ENCODE measurements at regions not wholly inside any gene's neighbourhood (a gene's known extent, or its start where the extent isn't known, plus 50 kb on each side); places are given as distances from the start of the nearest gene placed in this dataset.

DNA sequence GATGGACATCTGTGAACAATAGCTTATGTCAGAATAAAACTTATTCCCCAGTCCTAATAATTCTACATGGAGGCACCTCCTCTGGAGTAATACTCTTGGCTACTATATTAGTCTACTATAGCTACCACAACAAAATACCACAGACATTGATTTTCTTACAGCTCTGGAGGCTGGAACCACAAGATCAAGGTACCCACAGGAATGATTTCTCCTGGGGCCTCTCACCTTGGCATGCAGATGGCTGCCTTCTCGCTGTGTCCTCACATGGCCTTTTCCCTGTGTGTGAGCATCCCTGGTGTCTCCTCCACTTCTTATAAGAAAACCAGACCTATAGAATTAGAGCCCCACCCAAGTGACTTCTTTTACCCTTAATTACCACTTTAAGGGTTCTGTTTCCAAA lies 244.3 kb downstream of the BARHL2 start:
- DNase-seq (no peak), ATAC-seq (replicated peaks) (no peak)
- Mint-ChIP-seq H3K4me3 (no peak overlapping the region), H3K9me3 (peaks cover 0 to 2% of the 10 kb centered on the region in 2 donors), H3K4me1 (ENCODE audit: low read depth in 2 of 2) (no peaks in the 10 kb centered on the region), H3K27me3 (peaks cover 0 to 7% of the 10 kb centered on the region in 2 donors), H3K27ac (no peak overlapping the region), H3K36me3 (ENCODE audit: insufficient read depth) (no peaks in the 10 kb centered on the region)

- H3K27ac Mint-ChIP-seq: no peak overlapping the region
- H3K9me3 Mint-ChIP-seq: peaks cover 0 to 2% of the 10 kb centered on the region in 2 donors
- no peak overlapping the region for H3K4me3 Mint-ChIP-seq
- DNase-seq: no peak
- H3K4me1 Mint-ChIP-seq (ENCODE audit: low read depth in 2 of 2): no peaks in the 10 kb centered on the region
- H3K36me3 Mint-ChIP-seq (ENCODE audit: insufficient read depth): no peaks in the 10 kb centered on the region
- no peak for ATAC-seq (replicated peaks)
- H3K27me3 Mint-ChIP-seq: no peaks in the 10 kb centered on the region
Observed at GRCh38 chr1:90459570-90459969, 257.5 kb downstream of the BARHL2 start.

- ATAC-seq (replicated peaks) (no peak), DNase-seq (no peak)
- Mint-ChIP-seq H3K27me3 (no peaks in the 10 kb centered on the region), H3K9me3 (peaks cover 0 to 2% of the 10 kb centered on the region in 2 donors), H3K4me3 (no peak overlapping the region), H3K27ac (no peak overlapping the region), H3K4me1 (ENCODE audit: low read depth in 2 of 2) (no peaks in the 10 kb centered on the region), H3K36me3 (ENCODE audit: insufficient read depth) (no peaks in the 10 kb centered on the region)
Observed at GRCh38 chr1:90457985-90458384, 259.1 kb downstream of the BARHL2 start.

DNA sequence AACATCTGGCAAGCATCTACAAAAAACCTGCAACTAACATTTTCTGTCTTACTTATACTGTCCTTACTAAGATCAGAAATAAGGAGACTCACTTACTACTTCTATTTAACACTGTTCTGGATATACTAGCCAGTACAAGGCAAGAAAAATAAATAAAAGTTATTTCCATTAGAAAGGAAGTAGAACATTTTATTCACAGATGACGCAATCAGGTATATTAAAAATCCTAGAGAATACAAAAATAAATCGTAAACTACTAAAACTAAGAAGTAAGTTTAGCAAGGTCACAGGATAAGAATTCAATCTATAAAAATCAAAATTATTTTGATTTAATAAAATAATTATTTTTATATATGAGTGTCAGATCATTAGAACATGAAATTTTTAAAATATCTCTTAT lies 264.6 kb downstream of the BARHL2 start:
- Mint-ChIP-seq H3K4me1 (ENCODE audit: low read depth in 2 of 2) (no peaks in the 10 kb centered on the region), H3K4me3 (no peak overlapping the region), H3K36me3 (ENCODE audit: insufficient read depth) (no peaks in the 10 kb centered on the region), H3K27ac (no peak overlapping the region), H3K9me3 (no peaks in the 10 kb centered on the region), H3K27me3 (no peaks in the 10 kb centered on the region)
- ATAC-seq (replicated peaks): no peak
- DNase-seq: no peak

DNA sequence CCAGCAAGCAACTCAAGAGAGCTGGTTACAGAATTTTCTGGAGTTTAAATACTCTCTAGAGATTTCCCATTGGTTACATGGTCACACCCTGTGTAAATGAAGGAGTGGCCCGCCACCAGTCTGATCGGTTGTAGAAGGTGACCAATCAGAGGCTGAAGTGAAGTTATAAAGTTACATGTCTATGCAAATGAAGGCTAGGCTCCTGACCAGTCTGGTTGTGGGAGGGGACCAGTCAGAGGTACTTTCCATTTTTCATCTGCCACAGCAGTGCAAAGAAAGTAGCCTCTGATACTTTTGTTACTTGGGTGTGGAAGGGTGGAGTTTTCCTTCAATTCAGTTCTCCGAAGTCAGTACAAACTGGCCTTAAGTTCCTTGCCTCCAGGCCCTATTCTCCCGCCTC lies 273.7 kb downstream of the BARHL2 start:
- H3K4me3 Mint-ChIP-seq: no peak overlapping the region
- H3K9me3 Mint-ChIP-seq: peaks cover 0 to 7% of the 10 kb centered on the region in 2 donors
- H3K27me3 Mint-ChIP-seq: no peaks in the 10 kb centered on the region
- peaks cover 3% of the 10 kb centered on the region for H3K36me3 Mint-ChIP-seq (ENCODE audit: insufficient read depth)
- no peaks in the 10 kb centered on the region for H3K4me1 Mint-ChIP-seq (ENCODE audit: low read depth in 2 of 2)
- DNase-seq: no peak
- H3K27ac Mint-ChIP-seq: no peak overlapping the region
- ATAC-seq (replicated peaks): no peak

DNA sequence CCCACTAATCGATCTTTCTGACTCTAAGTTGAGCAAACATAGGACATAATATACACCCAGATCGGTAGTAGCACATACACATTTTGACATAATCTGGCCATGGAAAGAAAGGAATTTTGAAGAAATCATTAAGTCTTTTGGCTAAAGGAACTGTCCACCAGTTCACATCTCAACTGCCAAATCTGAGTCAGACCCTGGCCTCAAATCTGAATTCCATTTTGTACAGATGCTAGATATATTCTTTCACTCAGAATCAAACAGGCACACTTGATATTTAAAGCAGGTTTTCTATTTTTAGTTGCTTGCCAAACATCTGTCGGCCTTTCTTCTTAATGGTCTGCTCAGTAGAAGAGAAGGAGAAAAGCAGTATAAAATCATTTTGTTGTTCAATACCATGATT lies 281.8 kb downstream of the BARHL2 start:
- H3K27me3 Mint-ChIP-seq: no peaks in the 10 kb centered on the region
- no peaks in the 10 kb centered on the region for H3K36me3 Mint-ChIP-seq (ENCODE audit: insufficient read depth)
- no peak for DNase-seq
- no peak overlapping the region for H3K4me3 Mint-ChIP-seq
- no peaks in the 10 kb centered on the region for H3K4me1 Mint-ChIP-seq (ENCODE audit: low read depth in 2 of 2)
- no peak overlapping the region for H3K27ac Mint-ChIP-seq
- ATAC-seq (replicated peaks): no peak
- H3K9me3 Mint-ChIP-seq: peaks cover 0 to 17% of the 10 kb centered on the region in 2 donors

DNA sequence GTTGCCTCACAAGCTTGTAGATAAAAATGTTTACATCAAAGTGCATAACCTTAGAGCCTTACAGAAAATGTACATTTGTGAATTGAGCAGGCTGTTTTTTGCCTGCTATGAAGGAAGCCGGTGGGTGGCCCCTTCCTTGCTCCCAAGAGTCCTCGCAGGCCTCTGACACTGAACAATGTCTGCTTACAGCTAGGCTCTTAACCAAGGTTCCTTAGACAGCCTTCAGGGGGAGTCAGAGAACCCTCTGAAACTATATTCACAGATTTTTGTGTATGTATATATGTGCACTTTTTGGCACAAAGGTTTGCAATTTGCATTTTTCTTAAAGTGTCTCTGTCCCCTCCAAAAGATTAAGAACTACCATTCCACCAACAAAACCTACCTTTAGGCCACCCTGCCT lies 282.6 kb downstream of the BARHL2 start:
- Mint-ChIP-seq H3K36me3 (ENCODE audit: insufficient read depth) (no peaks in the 10 kb centered on the region), H3K27me3 (no peaks in the 10 kb centered on the region), H3K9me3 (peaks cover 0 to 17% of the 10 kb centered on the region in 2 donors), H3K4me1 (ENCODE audit: low read depth in 2 of 2) (no peaks in the 10 kb centered on the region), H3K27ac (no peak overlapping the region), H3K4me3 (no peak overlapping the region)
- no peak for DNase-seq
- ATAC-seq (replicated peaks): no peak

- Mint-ChIP-seq H3K9me3 (peaks cover 6% of the 10 kb centered on the region in 2 donors), H3K36me3 (ENCODE audit: insufficient read depth) (no peaks in the 10 kb centered on the region), H3K27me3 (peaks cover 0 to 8% of the 10 kb centered on the region in 2 donors), H3K4me3 (no peak overlapping the region), H3K4me1 (ENCODE audit: low read depth in 2 of 2) (no peaks in the 10 kb centered on the region), H3K27ac (no peak overlapping the region)
- DNase-seq (no peak), ATAC-seq (replicated peaks) (no peak)
Observed at GRCh38 chr1:90417126-90417525, 300.0 kb downstream of the BARHL2 start.

DNA sequence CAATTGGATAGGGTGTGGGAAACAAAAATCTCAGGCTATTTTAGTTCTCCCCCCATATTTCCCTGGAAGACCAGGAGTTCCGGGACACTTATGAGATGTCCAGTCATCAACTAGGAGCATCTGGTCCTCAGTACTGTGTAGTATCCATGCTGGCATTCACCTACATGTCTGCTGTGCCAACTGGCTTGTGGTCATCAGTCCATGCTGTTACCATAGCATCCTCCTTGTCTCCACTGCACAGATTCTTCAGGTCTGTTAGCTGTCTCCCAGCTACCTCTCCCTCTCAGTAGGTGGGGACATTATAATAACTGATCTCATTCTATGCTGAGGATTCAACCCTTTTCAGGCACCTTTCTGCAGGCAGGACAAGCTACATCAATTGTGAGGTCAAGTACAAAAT lies 302.9 kb downstream of the BARHL2 start:
- DNase-seq: no peak
- Mint-ChIP-seq H3K4me3 (no peak overlapping the region), H3K27ac (no peak overlapping the region), H3K36me3 (ENCODE audit: insufficient read depth) (no peaks in the 10 kb centered on the region), H3K9me3 (peaks cover 0 to 3% of the 10 kb centered on the region in 2 donors), H3K27me3 (no peaks in the 10 kb centered on the region), H3K4me1 (ENCODE audit: low read depth in 2 of 2) (no peaks in the 10 kb centered on the region)
- no peak for ATAC-seq (replicated peaks)

GRCh38 chr1:90413519-90413918 lies 303.6 kb downstream of the BARHL2 start:
- no peaks in the 10 kb centered on the region for H3K27me3 Mint-ChIP-seq

GRCh38 chr1:90412563-90412962 lies 304.5 kb downstream of the BARHL2 start:
- H3K27ac Mint-ChIP-seq: no peak overlapping the region
- no peak for DNase-seq
- H3K27me3 Mint-ChIP-seq: no peaks in the 10 kb centered on the region
- H3K36me3 Mint-ChIP-seq (ENCODE audit: insufficient read depth): no peaks in the 10 kb centered on the region
- peaks cover 0 to 3% of the 10 kb centered on the region in 2 donors for H3K9me3 Mint-ChIP-seq
- H3K4me3 Mint-ChIP-seq: no peak overlapping the region
- ATAC-seq (replicated peaks): no peak
- no peaks in the 10 kb centered on the region for H3K4me1 Mint-ChIP-seq (ENCODE audit: low read depth in 2 of 2)

More at GRCh38 chr1:90413519-90413918, 303.6 kb downstream of the BARHL2 start:
- Mint-ChIP-seq H3K36me3 (ENCODE audit: insufficient read depth) (no peaks in the 10 kb centered on the region), H3K9me3 (peaks cover 0 to 3% of the 10 kb centered on the region in 2 donors), H3K4me1 (ENCODE audit: low read depth in 2 of 2) (no peaks in the 10 kb centered on the region), H3K27ac (no peak overlapping the region), H3K4me3 (no peak overlapping the region)
- DNase-seq (no peak), ATAC-seq (replicated peaks) (no peak)

- peaks cover 0 to 4% of the 10 kb centered on the region in 2 donors for H3K27me3 Mint-ChIP-seq
- peaks cover 0 to 6% of the 10 kb centered on the region in 2 donors for H3K9me3 Mint-ChIP-seq
- DNase-seq (no peak), ATAC-seq (replicated peaks) (no peak)
- H3K4me3 Mint-ChIP-seq: no peak overlapping the region
- no peaks in the 10 kb centered on the region for H3K4me1 Mint-ChIP-seq (ENCODE audit: low read depth in 2 of 2)
- no peak overlapping the region for H3K27ac Mint-ChIP-seq
- H3K36me3 Mint-ChIP-seq (ENCODE audit: insufficient read depth): no peaks in the 10 kb centered on the region
Observed at GRCh38 chr1:90411185-90411584, 305.9 kb downstream of the BARHL2 start.

GRCh38 chr1:90407737-90408136 lies 309.4 kb downstream of the BARHL2 start:
- no peaks in the 10 kb centered on the region for H3K4me1 Mint-ChIP-seq (ENCODE audit: low read depth in 2 of 2)
- H3K27me3 Mint-ChIP-seq: peaks cover 0 to 4% of the 10 kb centered on the region in 2 donors
- peaks cover 0 to 3% of the 10 kb centered on the region in 2 donors for H3K9me3 Mint-ChIP-seq
- ATAC-seq (replicated peaks) (no peak), DNase-seq (no peak)
- H3K36me3 Mint-ChIP-seq (ENCODE audit: insufficient read depth): no peaks in the 10 kb centered on the region
- no peak overlapping the region for H3K27ac Mint-ChIP-seq
- H3K4me3 Mint-ChIP-seq: no peak overlapping the region

- no peak for DNase-seq
- H3K27ac Mint-ChIP-seq: no peak overlapping the region
- no peak for ATAC-seq (replicated peaks)
- H3K4me1 Mint-ChIP-seq (ENCODE audit: low read depth in 2 of 2): no peaks in the 10 kb centered on the region
- no peaks in the 10 kb centered on the region for H3K36me3 Mint-ChIP-seq (ENCODE audit: insufficient read depth)
- no peak overlapping the region for H3K4me3 Mint-ChIP-seq
- peaks cover 0 to 3% of the 10 kb centered on the region in 2 donors for H3K9me3 Mint-ChIP-seq
- peaks cover 0 to 4% of the 10 kb centered on the region in 2 donors for H3K27me3 Mint-ChIP-seq
Observed at GRCh38 chr1:90405726-90406125, 311.4 kb downstream of the BARHL2 start.
